IMR-90 (cell line): ENCODE measurements at regions not wholly inside any gene's neighbourhood (a gene's known extent, or its start where the extent isn't known, plus 50 kb on each side); places are given as distances from the start of the nearest gene placed in this dataset.

ENCODE experiments used
- ATAC-seq: fragments of 200-7000 bp; cut with Tn5 transposase; 2 replicates; pipeline ENCODE4 v1.9.1; 2020; ENCODE audit warnings: low read depth, mild to moderate bottlenecking, moderate library complexity
- BruUV-seq: library from RNA; stranded (reverse); fragments of 400-500 nt; replicated peaks from 2 replicates; lab custom pipeline; 2021; lab: Mats Ljungman, UMichigan
- CTCF ChIA-PET: fragments of 300-600 bp; formaldehyde crosslinking; extraction: SDS; loops from one replicate; lab custom pipeline; 2021; ENCODE audit warnings: antibody characterized with exemption; lab: Yijun Ruan, JAX
- POLR2A ChIA-PET: fragments of 300-600 bp; sonication (Branson Sonifier 250); formaldehyde crosslinking; loops from one replicate; lab custom pipeline; 2022; ENCODE audit warnings: antibody characterized with exemption; ENCODE audit not compliant: unreplicated experiment; lab: Charles Lee
- DNase-seq: peaks from one replicate; pipeline ENCODE4 v3.0.0; 2013
- H2AFZ ChIP-seq: replicated peaks from 2 replicates; pipeline ENCODE3; 2013; ENCODE audit warnings: low read length, mild to moderate bottlenecking; ENCODE audit not compliant: poor library complexity
- H2AK5ac ChIP-seq: 2 replicates; pipeline ENCODE4 v1.6.1; 2013; ENCODE audit warnings: low read depth, low read length, inconsistent platforms
- H2AK9ac ChIP-seq: replicated peaks from 2 replicates; pipeline ENCODE3; 2013; ENCODE audit warnings: mild to moderate bottlenecking, low read depth, low read length, moderate library complexity; ENCODE audit not compliant: poor library complexity
- H2BK120ac ChIP-seq: 2 replicates; pipeline ENCODE4 v1.6.1; 2013; ENCODE audit warnings: low read depth, low read length, inconsistent platforms
- H2BK15ac ChIP-seq: 3 replicates; pipeline ENCODE4 v1.6.1; 2013; ENCODE audit warnings: low read depth, low read length, inconsistent platforms
- H2BK20ac ChIP-seq: 2 replicates; pipeline ENCODE4 v1.6.1; 2013; ENCODE audit warnings: low read depth, mild to moderate bottlenecking, inconsistent platforms, low read length, moderate library complexity
- H2BK5ac ChIP-seq: 2 replicates; pipeline ENCODE4 v1.6.1; 2013; ENCODE audit warnings: mild to moderate bottlenecking, low read depth, low read length, inconsistent platforms; ENCODE audit not compliant: poor library complexity, severe bottlenecking
- H3K14ac ChIP-seq: replicated peaks from 2 replicates; pipeline ENCODE4 v1.6.1; 2013; ENCODE audit warnings: low read depth, low read length, inconsistent platforms
- H3K18ac ChIP-seq: 2 replicates; pipeline ENCODE4 v1.6.1; 2013; ENCODE audit warnings: low read depth, low read length, control low read depth
- H3K23ac ChIP-seq: 2 replicates; pipeline ENCODE4 v1.6.1; 2013; ENCODE audit warnings: low read depth, low read length, inconsistent platforms
- H3K27ac ChIP-seq: 2 replicates; pipeline ENCODE4 v1.5.1; 2013; ENCODE audit warnings: mild to moderate bottlenecking, control low read depth, low read length; ENCODE audit not compliant: insufficient read depth
- H3K27me3 ChIP-seq: 2 replicates; pipeline ENCODE4 v1.6.1; 2013; ENCODE audit warnings: low read length; ENCODE audit not compliant: control insufficient read depth, insufficient read depth
- H3K36me3 ChIP-seq: 2 replicates; pipeline ENCODE4 v1.6.1; 2013; ENCODE audit warnings: low read length, mixed read lengths; ENCODE audit not compliant: control insufficient read depth, insufficient read depth
- H3K4ac ChIP-seq: 2 replicates; pipeline ENCODE4 v1.6.1; 2013; ENCODE audit warnings: low read depth, low read length, inconsistent platforms
- H3K4me1 ChIP-seq: 2 replicates; pipeline ENCODE4 v1.6.1; 2013; ENCODE audit warnings: low read length, mixed read lengths; ENCODE audit not compliant: control insufficient read depth, insufficient read depth
- H3K4me2 ChIP-seq: 2 replicates; pipeline ENCODE4 v1.6.1; 2013; ENCODE audit warnings: low read depth, mild to moderate bottlenecking, control low read depth, low read length, moderate library complexity
- H3K4me3 ChIP-seq: 2 replicates; pipeline ENCODE4 v1.5.1; 2013; ENCODE audit warnings: low read depth, mild to moderate bottlenecking, control low read depth, low read length, moderate library complexity; ENCODE audit not compliant: insufficient read depth
- H3K56ac ChIP-seq: 2 replicates; pipeline ENCODE4 v1.6.1; 2013; ENCODE audit warnings: low read length, inconsistent platforms; ENCODE audit not compliant: insufficient read depth; ENCODE audit errors: extremely low read depth
- H3K79me1 ChIP-seq, 2 experiments: 2 replicates each; pipeline ENCODE4 v1.6.1; 2013; ENCODE audit warnings: low read length in 2 of 2, inconsistent platforms in 1 of 2, low read depth in 1 of 2
- H3K9ac ChIP-seq: 2 replicates; pipeline ENCODE4 v1.6.1; 2013; ENCODE audit warnings: low read depth, low read length, control low read depth
- H3K9me1 ChIP-seq: 2 replicates; pipeline ENCODE4 v1.6.1; 2013; ENCODE audit warnings: low read length, inconsistent platforms; ENCODE audit not compliant: insufficient read depth
- H3K9me3 ChIP-seq: 2 replicates; pipeline ENCODE4 v1.6.1; 2013; ENCODE audit warnings: low read length; ENCODE audit not compliant: control insufficient read depth, insufficient read depth
- H4K20me1 ChIP-seq: 2 replicates; pipeline ENCODE4 v1.6.1; 2013; ENCODE audit warnings: low read length, inconsistent platforms; ENCODE audit not compliant: insufficient read depth
- H4K5ac ChIP-seq: 2 replicates; pipeline ENCODE4 v1.6.1; 2013; ENCODE audit warnings: mild to moderate bottlenecking, low read depth, low read length, control low read depth
- H4K8ac ChIP-seq, 2 experiments: 2 replicates each; pipeline ENCODE4 v1.6.1; 2013; ENCODE audit warnings: low read depth in 2 of 2, low read length in 2 of 2, control low read depth in 1 of 2, inconsistent platforms in 1 of 2
- H4K91ac ChIP-seq: 2 replicates; pipeline ENCODE4 v1.6.1; 2013; ENCODE audit warnings: low read depth, low read length, inconsistent platforms; ENCODE audit not compliant: insufficient read depth
- BHLHE40 ChIP-seq: fragments of 150-350 bp; IDR thresholded peaks from 2 replicates; pipeline ENCODE4 v1.6.1; 2016; ENCODE audit warnings: mild to moderate bottlenecking, low read depth, low read length
- MAFK ChIP-seq: IDR thresholded peaks from 2 replicates; pipeline ENCODE4 v1.6.1; 2012; ENCODE audit warnings: low read depth, low read length, improper control_type of control experiment
- RFX5 ChIP-seq: IDR thresholded peaks from 2 replicates; pipeline ENCODE4 v1.8.0; 2012; ENCODE audit warnings: low read depth, mild to moderate bottlenecking, low read length, moderate library complexity
- WGBS, 2 experiments: methylation state at CpG; one replicate each; pipeline versions ENCODE4 v1.1.5 to v1.1.7; 2013; ENCODE audit warnings: missing lambda C conversion rate in 2 of 2; ENCODE audit not compliant: insufficient read length in 1 of 2; ENCODE audit errors: extremely low coverage in 2 of 2; 5-methylcytosine and 5-hydroxymethylcytosine counted together
- dilution Hi-C: fragments of 300-500 bp; cut with HindIII; formaldehyde crosslinking; loops from one replicate; pipeline ENCODE4 v1.14.3; 2018; ENCODE audit warnings: low sequenced_read_pairs; ENCODE audit not compliant: unreplicated experiment
- in situ Hi-C: fragments of 300-500 bp; cut with MboI; formaldehyde crosslinking; loops from 3 replicates; pipeline ENCODE4 v1.14.3; 2019; ENCODE audit warnings: low sequenced_read_pairs, inconsistent platforms, mixed read lengths
- intact Hi-C: fragments of 100-400 bp; cut with micrococcal nuclease; formaldehyde crosslinking; loops from 2 replicates; pipeline ENCODE4 v1.10.0; 2022
- TF ChIP-seq, protein P1 (sequence below): conservative IDR thresholded peaks from 2 replicates; pipeline ENCODE4 v1.5.1; 2012; ENCODE audit warnings: mild to moderate bottlenecking, low read depth, low read length, improper control_type of control experiment

- ATAC-seq (no peak), DNase-seq (no peak)
- ChIA-PET POLR2A (no interaction called here), CTCF (no interaction called here)
- dilution Hi-C loops, result no loop called here
- H4K91ac ChIP-seq, result no peak overlapping the region
- H3K9me1 ChIP-seq, result no peaks in the 10 kb centered on the region
- H3K27me3 ChIP-seq, result no peaks in the 10 kb centered on the region
- H3K56ac ChIP-seq, result no peak overlapping the region
- H3K23ac ChIP-seq, result no peak overlapping the region
- intact Hi-C loops, result no loop called here
- TF ChIP-seq RFX5 (no peak), MAFK (no peak), BHLHE40 (no peak)
- TF ChIP-seq, protein P1, sequence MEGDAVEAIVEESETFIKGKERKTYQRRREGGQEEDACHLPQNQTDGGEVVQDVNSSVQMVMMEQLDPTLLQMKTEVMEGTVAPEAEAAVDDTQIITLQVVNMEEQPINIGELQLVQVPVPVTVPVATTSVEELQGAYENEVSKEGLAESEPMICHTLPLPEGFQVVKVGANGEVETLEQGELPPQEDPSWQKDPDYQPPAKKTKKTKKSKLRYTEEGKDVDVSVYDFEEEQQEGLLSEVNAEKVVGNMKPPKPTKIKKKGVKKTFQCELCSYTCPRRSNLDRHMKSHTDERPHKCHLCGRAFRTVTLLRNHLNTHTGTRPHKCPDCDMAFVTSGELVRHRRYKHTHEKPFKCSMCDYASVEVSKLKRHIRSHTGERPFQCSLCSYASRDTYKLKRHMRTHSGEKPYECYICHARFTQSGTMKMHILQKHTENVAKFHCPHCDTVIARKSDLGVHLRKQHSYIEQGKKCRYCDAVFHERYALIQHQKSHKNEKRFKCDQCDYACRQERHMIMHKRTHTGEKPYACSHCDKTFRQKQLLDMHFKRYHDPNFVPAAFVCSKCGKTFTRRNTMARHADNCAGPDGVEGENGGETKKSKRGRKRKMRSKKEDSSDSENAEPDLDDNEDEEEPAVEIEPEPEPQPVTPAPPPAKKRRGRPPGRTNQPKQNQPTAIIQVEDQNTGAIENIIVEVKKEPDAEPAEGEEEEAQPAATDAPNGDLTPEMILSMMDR, result no peak
- no peak overlapping the region for H3K4me2 ChIP-seq
- no peak overlapping the region for H2AK5ac ChIP-seq
- BruUV-seq, result no TSS peak
- in situ Hi-C loops, result no loop called here
- no peak overlapping the region for H2BK120ac ChIP-seq
- no peaks in the 10 kb centered on the region for H3K79me1 ChIP-seq
- no peak overlapping the region for H3K18ac ChIP-seq
- WGBS, 2 experiments, result no CpG with 5 or more reads among the region's 5 CpGs
- no peak overlapping the region for H3K27ac ChIP-seq
- H3K9me3 ChIP-seq, result no peaks in the 10 kb centered on the region
- H2BK15ac ChIP-seq, result no peak overlapping the region
- no peaks in the 10 kb centered on the region for H4K20me1 ChIP-seq
- no peak overlapping the region for H3K14ac ChIP-seq
- H2BK20ac ChIP-seq, result no peak overlapping the region
- H3K4me1 ChIP-seq, result no peaks in the 10 kb centered on the region
- no peaks in the 10 kb centered on the region for H3K36me3 ChIP-seq
- no peak overlapping the region for H3K9ac ChIP-seq
- H3K4ac ChIP-seq, result no peak overlapping the region
- no peak overlapping the region for H2AK9ac ChIP-seq
- H2BK5ac ChIP-seq, result no peak overlapping the region
- H2AFZ ChIP-seq, result no peak overlapping the region
- H4K8ac ChIP-seq, result no peak overlapping the region
- no peak overlapping the region for H4K5ac ChIP-seq
- no peak overlapping the region for H3K4me3 ChIP-seq
These were observed 1915.0 kb upstream of the FLRT2 start for GRCh38 chr14:83614956-83615355.
